T1000 (cell line): ENCODE measurements at regions not wholly inside any gene's neighbourhood (a gene's known extent, or its start where the extent isn't known, plus 50 kb on each side); places are given as distances from the start of the nearest gene placed in this dataset.
"Not testable (repeated sequence)": the region's sequence is repeated elsewhere in the genome, so short reads cannot be mapped to it uniquely, and the experiment has no call there.

Experiments used
- DNase-seq: peaks from one replicate; lab custom pipeline; 2025; ENCODE audit warnings: mixed read lengths; lab: John Stamatoyannopoulos, UW

- DNase-seq = no peak
Observed at GRCh38 chr11:119586181-119586580, 142.8 kb downstream of the NECTIN1 start.

DNA sequence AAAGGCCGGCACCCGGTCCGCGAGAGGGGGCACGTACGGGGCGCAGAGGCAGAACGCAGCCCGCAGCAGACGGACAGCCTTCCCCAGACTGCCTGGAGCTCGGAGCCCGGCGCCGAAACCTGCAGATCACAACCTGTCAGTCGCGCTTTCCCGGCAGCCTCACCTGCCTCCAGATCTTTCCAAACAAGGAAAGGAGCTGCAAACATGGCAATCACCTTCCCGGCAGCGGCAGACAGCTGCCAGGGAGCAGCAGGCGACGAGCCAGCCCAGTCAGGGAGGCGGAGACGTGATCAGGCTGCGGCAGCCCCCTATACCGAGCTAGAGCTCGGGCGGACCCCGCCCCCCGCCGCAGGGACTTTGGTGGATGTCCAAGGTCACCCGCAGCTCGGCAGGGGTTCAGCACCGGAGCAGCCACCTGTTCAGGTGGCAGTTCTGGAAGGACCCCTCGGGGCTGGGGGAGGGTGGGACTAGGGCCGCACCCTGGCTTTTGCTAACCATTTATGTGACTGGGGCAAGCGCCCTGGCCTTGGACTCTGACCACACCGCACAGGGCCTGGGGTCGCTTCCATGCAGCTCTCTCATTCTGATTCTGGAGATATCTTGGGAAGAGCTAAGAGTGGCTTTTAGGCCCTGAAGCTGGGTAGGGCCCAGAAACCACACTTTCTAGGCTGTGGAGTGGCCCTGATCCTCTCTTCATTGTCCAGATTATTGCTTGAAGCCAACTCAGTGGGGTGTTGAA lies 143.8 kb downstream of the NECTIN1 start:
- DNase-seq = no peak

GRCh38 chr11:119584193-119585042 lies 144.6 kb downstream of the NECTIN1 start:
- DNase-seq = peak; percentile 14

GRCh38 chr11:119583585-119583984 lies 145.4 kb downstream of the NECTIN1 start:
- no peak for DNase-seq

GRCh38 chr11:119581396-119581795 lies 147.6 kb downstream of the NECTIN1 start:
- not testable (repeated sequence) for DNase-seq

DNA sequence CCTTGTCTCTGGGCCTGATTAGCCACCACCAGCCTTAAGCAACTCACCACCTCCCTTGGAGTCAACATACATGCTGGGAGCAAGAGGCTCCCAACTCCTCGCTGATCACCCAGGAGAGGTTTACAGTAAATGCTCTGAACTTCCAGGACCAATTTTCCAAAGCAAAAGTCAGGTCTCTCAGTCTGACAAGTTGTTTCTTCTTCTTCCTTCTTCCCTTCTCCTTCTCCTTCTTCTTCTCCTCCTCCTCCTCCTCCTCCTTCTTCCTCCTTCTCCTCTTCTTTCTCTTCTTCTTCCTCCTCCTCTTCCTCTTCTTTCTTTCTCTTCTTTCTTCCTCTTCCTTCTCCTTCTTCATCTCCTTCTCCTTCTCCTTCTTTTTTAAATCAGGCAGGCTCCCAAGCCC lies 148.2 kb downstream of the NECTIN1 start:
- no peak for DNase-seq

GRCh38 chr11:119580081-119580480 lies 148.9 kb downstream of the NECTIN1 start:
- no peak for DNase-seq

- DNase-seq = no peak
Observed at GRCh38 chr11:119578521-119579191, 150.3 kb downstream of the NECTIN1 start.

- DNase-seq = no peak
Observed at GRCh38 chr11:119573858-119574257, 150.9 kb upstream of the THY1 start.

DNA sequence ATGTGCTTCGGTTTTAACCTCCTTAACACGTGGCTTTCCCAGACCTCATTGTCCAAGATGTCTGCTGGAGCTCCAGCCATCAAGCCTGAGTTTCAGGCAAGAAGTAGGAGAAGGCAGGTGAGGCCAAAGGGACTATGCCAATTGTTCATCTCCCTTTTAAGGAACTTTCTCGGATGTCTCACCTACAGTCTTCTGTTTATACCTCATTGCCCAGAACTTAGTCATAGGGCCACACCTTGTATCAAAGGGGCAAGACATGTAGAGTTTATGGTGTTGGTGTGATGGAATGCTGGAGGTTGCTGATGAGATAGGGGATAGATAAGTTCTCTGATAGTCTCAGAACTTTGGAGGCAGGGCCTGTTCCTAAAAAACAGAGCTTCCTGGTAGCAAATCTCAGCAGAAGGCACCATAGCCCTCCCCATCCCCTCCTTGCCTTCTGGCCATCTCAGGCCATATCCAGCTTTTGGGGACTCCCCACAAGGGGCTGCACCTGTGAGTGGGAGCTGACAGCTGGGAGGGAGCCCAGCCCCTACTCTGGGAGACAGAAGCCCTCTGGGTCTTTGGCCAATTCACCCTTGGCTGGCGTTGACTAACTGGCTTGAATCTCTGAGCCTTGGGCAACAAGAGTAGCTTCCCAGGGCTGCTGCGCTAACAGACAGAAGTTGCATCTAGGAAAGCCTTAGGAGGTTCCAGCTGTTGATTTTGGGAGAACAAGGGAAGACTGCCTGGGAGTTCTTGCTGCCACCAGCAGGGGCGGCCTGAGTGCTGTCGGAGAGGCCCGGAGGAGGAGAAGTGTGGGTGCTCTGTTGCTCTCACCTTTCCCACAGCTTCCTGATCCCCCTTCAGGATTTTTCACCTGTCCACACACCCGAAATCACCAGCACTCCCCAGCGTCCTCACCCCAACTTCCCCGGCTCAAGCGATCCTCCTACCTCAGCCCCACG lies 149.8 kb upstream of the THY1 start:
- DNase-seq = no peak

DNA sequence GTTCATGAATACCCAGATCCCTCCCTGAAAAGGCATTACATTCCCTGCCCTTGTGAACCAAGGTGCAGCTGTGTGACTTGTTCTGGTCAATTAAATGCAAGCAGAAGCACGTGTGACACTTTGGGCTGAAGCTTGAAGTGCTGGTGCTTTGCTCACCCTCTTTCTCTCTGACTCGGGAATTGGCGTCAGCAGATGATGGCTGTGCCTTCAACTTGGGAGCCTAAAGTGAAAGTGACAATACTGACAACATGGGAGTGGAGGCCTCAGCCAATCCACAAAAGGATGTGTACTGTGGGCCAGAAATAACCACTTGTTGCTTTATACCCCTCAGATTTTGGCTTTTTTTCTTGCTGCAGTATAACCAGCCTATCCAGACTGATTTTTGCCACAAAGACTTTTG lies 148.3 kb upstream of the THY1 start:
- no peak for DNase-seq

DNA sequence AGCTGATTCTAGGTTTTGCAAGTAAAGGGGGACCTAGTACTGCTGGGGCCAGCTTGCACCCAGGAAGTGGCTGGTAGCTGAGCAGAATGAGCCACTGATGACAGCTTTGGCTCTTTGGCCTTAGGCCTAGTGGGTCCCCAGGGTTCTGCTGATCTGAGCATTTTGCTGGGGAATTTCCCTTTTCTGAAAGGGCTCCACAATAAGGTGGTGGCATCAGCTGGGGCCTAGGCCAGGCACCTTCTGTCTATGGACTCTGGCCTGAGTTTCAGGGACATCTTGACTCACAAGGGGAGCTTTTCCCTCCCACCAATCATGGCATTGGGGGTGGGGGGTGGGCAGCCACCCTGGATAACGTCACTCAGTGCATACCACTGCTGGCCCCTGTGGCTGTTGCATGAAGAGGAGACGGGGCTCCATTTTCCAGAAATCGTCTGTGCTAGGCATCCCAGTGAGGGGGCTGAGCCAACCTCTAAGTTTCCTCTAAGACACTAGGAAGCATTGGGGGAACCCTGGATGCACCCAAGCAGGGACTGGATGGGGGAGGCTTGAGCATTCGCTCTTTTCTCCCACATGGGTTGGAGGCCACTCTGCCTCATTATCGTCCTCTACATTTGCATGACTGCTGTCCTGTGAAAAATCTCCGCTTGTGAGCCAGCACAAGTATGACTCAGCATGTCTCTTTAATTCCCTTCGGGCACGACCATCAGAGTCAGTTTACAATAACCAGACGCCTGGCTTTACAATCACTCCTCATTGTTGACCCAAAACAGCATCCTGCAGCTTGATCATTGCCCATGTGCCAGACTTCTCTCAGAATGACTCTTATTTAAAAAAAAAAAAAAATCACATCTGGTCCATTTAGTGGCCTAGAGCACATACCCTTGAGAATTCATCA lies 145.0 kb upstream of the THY1 start:
- peak; percentile 22 for DNase-seq

DNA sequence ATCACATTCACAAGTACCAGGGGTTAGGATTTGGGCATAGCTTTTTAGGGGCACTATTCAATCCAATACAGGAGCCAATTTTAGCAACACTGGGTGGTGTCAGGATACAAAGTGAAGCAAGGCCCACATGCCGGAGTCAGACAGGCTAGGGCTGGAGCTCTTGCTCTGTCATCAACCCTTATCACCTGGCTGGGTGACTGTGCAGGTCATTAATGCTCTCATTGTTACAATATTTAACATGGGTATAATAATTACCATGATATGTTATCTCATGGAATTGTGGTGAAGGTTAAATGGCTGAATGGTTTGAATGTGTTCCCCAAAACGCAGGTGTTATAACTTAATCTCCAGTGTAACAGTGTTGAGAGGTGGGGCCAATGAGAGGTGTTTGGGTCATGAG lies 143.3 kb upstream of the THY1 start:
- no peak for DNase-seq

- not testable (repeated sequence) for DNase-seq
Observed at GRCh38 chr11:119565693-119566092, 142.7 kb upstream of the THY1 start.

DNA sequence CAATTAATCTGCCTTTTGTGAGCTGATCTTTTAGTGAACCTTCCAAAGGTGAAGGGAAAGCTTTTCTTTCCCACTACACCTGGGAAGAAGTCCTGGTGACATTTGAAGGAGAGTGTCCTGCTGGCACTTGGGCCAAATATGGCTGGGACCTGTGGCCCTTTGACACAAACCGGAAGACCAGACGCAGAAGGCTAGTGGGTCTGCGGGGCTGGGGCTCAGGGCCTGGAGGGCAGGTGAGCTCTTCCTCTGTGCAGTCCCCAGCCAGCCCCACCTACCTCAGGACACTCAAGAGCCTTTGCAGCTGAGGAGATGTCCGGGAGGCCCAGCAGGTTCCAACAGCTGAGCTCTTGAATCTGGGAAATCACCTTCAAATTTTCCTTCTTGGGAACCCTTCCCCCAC lies 138.0 kb upstream of the THY1 start:
- DNase-seq = no peak

DNA sequence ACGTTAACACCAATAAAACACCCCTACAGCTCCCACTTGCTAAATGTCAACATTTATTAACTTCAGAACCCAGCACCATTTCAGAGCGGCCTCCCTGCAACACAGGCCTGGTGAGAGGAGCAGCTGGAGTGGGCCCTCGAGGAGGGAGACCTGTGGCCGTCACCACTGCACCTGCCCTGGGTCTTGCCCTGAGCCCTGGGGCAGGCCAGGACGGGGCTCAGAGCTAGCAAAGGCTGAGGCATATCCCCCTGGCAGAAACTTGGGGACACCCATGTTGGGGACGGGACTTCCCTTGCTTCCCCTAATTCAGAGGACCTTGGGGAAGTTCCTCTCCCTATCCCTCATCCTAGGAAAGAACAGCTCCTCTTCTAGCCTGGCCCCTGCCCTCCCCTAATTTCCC lies 137.3 kb upstream of the THY1 start:
- DNase-seq = no peak

DNA sequence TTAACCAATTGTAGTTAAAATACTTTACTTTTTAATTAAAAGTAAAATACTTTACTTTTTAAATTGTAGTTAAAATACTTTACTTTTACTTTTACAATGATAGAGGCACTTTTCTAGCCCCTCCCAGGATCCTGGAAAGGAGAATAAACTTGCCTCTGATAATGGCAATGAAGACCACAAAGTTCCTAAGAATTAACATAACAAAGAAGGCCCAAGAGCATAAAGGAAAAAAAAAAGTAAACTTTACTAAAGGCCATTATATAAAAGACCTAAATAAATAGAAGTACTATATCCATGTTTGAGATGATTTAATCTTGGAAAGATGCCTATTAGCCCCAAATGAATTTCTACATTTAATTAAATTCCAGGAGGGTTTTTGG lies 129.1 kb upstream of the THY1 start:
- no peak for DNase-seq

GRCh38 chr11:119551420-119552105 lies 128.6 kb upstream of the THY1 start:
- no peak for DNase-seq

GRCh38 chr11:119550053-119550752 lies 127.2 kb upstream of the THY1 start:
- no peak for DNase-seq
